ENCODE measurements at regions not wholly inside any gene's neighbourhood (a gene's known extent, or its start where the extent isn't known, plus 50 kb on each side); places are given as distances from the start of the nearest gene placed in this dataset.

DNA sequence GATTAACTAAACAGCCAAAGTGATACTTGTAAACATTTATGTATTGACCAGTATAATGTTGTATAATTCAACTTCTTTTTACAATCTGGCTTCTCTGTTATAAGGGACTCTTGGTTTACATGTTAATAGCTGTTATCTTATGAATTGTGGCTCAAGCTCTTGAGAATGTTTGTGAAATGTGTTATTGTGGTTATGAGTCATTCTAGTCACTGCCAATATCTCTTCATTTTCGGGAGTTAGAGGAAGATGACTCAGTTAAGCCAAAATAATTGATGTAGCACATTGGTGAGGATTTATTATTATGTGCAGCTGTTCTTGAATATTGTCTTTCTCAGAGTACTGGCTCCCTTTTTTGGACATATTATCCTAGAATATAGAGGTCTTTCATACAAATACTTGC lies 655.2 kb upstream of the RIOK2 start:
- no peak overlapping the region for H3K4me3 Mint-ChIP-seq (ENCODE audit: unreplicated experiment)
- DNase-seq (ENCODE audit: low read depth), result peak; percentile 98

DNA sequence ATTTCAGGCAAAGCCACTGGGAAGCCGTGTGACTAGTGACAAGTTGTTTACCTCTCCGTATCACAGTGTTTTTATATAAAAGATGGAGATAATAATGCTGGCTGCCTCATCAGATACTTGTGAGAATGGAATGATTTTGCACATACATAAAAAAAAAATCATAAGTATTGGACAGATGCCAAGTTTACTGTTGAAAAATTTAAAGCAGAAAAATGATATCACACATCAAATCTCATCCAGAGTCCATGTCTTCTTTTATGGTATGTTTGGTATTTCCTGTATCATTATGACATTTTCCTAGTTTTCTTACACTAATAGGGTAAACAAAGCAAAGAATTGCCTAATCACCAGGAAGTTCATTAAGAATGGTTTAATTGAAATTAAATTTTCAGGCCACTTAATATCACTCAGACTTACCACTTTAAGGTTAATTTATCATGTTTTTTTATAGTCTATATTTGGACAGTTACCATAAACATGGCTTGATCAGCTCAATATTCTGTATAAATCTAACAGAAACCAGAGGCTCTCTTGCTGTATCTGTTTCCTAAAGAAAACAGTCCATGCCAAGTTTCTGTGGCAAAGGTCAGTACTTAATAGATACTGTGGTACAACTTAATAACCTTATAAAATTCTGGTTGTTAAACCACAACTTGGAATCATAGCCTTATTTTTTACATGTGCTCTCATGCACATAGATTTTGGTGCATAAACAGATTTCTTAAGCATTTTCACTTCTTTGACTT lies 656.5 kb upstream of the RIOK2 start:
- DNase-seq (ENCODE audit: low read depth) (peak; percentile 8), FAIRE-seq (no peak)
- no peaks in the 10 kb centered on the region for H3K36me3 Mint-ChIP-seq (ENCODE audit: low read depth, unreplicated experiment)
- no peak overlapping the region for H3K27ac ChIP-seq (ENCODE audit: low read depth, low read length)
- H3K79me2 ChIP-seq (ENCODE audit: insufficient read depth, low read length), result no peaks in the 10 kb centered on the region
- peaks cover 3% of the 10 kb centered on the region for H3K9me3 Mint-ChIP-seq (ENCODE audit: unreplicated experiment)
- no peak overlapping the region for H3K4me3 ChIP-seq (ENCODE audit: insufficient read depth, low read depth, low read length)
- H3K9ac ChIP-seq (ENCODE audit: low read length), result no peak overlapping the region
- H3K36me3 ChIP-seq (ENCODE audit: insufficient read depth, low read length), result no peaks in the 10 kb centered on the region
- H3K27ac Mint-ChIP-seq (ENCODE audit: unreplicated experiment), result peak overlapping the region; percentile 16
- H4K20me1 ChIP-seq (ENCODE audit: insufficient read depth, low read length), result no peaks in the 10 kb centered on the region
- peaks cover 2% of the 10 kb centered on the region for H3K27me3 ChIP-seq (ENCODE audit: insufficient read depth, low read length)
- peak overlapping the region; percentile 17 for H3K4me2 ChIP-seq (ENCODE audit: low read length)
- H3K4me1 Mint-ChIP-seq (ENCODE audit: low read depth, unreplicated experiment), result peaks cover 22% of the 10 kb centered on the region
- TF ChIP-seq, protein P1, sequence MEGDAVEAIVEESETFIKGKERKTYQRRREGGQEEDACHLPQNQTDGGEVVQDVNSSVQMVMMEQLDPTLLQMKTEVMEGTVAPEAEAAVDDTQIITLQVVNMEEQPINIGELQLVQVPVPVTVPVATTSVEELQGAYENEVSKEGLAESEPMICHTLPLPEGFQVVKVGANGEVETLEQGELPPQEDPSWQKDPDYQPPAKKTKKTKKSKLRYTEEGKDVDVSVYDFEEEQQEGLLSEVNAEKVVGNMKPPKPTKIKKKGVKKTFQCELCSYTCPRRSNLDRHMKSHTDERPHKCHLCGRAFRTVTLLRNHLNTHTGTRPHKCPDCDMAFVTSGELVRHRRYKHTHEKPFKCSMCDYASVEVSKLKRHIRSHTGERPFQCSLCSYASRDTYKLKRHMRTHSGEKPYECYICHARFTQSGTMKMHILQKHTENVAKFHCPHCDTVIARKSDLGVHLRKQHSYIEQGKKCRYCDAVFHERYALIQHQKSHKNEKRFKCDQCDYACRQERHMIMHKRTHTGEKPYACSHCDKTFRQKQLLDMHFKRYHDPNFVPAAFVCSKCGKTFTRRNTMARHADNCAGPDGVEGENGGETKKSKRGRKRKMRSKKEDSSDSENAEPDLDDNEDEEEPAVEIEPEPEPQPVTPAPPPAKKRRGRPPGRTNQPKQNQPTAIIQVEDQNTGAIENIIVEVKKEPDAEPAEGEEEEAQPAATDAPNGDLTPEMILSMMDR (IDR thresholded peaks at IDR 0.05; ENCODE audit: insufficient read depth, low read depth, low read length), result no peak
- TF ChIP-seq EZH2 (IDR thresholded peaks at IDR 0.05; ENCODE audit: insufficient read depth, low read length), result no peak
- peaks cover 20% of the 10 kb centered on the region for H3K4me1 ChIP-seq (ENCODE audit: insufficient read depth, low read length)
- H3K9me3 ChIP-seq (ENCODE audit: insufficient read depth, low read depth, low read length), result no peaks in the 10 kb centered on the region
- H3K27me3 Mint-ChIP-seq (ENCODE audit: low read depth, unreplicated experiment), result no peaks in the 10 kb centered on the region
- H3K4me3 Mint-ChIP-seq (ENCODE audit: unreplicated experiment), result no peak overlapping the region
- H2AFZ ChIP-seq (ENCODE audit: low read depth, low read length), result no peak overlapping the region

More for the DNA sequence above, 655.2 kb upstream of the RIOK2 start:
- H3K27ac ChIP-seq (ENCODE audit: low read depth, low read length), result peak overlapping the region; percentile 31
- H4K20me1 ChIP-seq (ENCODE audit: insufficient read depth, low read length), result no peaks in the 10 kb centered on the region
- H3K27me3 ChIP-seq (ENCODE audit: insufficient read depth, low read length), result peaks cover 2% of the 10 kb centered on the region
- no peaks in the 10 kb centered on the region for H3K79me2 ChIP-seq (ENCODE audit: insufficient read depth, low read length)
- no peaks in the 10 kb centered on the region for H3K27me3 Mint-ChIP-seq (ENCODE audit: low read depth, unreplicated experiment)
- H3K36me3 ChIP-seq (ENCODE audit: insufficient read depth, low read length), result no peaks in the 10 kb centered on the region
- no peak overlapping the region for H2AFZ ChIP-seq (ENCODE audit: low read depth, low read length)
- peaks cover 3% of the 10 kb centered on the region for H3K9me3 Mint-ChIP-seq (ENCODE audit: unreplicated experiment)
- peaks cover 22% of the 10 kb centered on the region for H3K4me1 Mint-ChIP-seq (ENCODE audit: low read depth, unreplicated experiment)
- no peak overlapping the region for H3K4me3 ChIP-seq (ENCODE audit: insufficient read depth, low read depth, low read length)
- FAIRE-seq, result peak; percentile 99
- peak overlapping the region; percentile 56 for H3K4me2 ChIP-seq (ENCODE audit: low read length)
- H3K27ac Mint-ChIP-seq (ENCODE audit: unreplicated experiment), result peak overlapping the region; percentile 60
- no peaks in the 10 kb centered on the region for H3K9me3 ChIP-seq (ENCODE audit: insufficient read depth, low read depth, low read length)
- TF ChIP-seq, protein P1 (IDR thresholded peaks at IDR 0.05; ENCODE audit: insufficient read depth, low read depth, low read length), result no peak
- no peak for TF ChIP-seq EZH2 (IDR thresholded peaks at IDR 0.05; ENCODE audit: insufficient read depth, low read length)
- peaks cover 20% of the 10 kb centered on the region for H3K4me1 ChIP-seq (ENCODE audit: insufficient read depth, low read length)
- no peaks in the 10 kb centered on the region for H3K36me3 Mint-ChIP-seq (ENCODE audit: low read depth, unreplicated experiment)
- no peak overlapping the region for H3K9ac ChIP-seq (ENCODE audit: low read length)

DNA sequence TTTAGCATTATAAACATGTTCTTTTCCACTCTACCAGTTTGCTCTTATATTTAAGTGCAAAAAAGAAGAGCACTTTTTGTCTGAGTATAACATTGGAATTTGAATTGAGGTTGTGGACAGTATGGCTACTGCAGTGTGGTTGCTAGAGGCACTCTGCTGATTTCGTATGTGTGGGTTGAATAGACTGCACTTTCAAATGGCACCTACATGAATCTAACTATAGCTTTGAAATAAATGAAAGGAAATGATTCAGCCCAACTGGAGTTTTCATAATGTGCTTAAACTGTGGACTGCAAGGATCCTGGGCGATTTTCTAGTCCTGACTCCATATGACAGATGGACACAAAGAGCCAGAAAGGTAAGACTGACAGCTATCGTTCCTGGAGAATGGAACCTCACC lies 657.6 kb upstream of the RIOK2 start:
- Histone ChIP-seq H3K27ac (ENCODE audit: low read depth, low read length) (no peak overlapping the region), H3K4me3 (ENCODE audit: insufficient read depth, low read depth, low read length) (no peak overlapping the region)
- peak; percentile 17 for FAIRE-seq

More for the DNA sequence above, 657.6 kb upstream of the RIOK2 start:
- TF ChIP-seq EZH2 (IDR thresholded peaks at IDR 0.05; ENCODE audit: insufficient read depth, low read length), result no peak
- TF ChIP-seq, protein P1 (IDR thresholded peaks at IDR 0.05; ENCODE audit: insufficient read depth, low read depth, low read length), result no peak
- peak overlapping the region; percentile 30 for H3K27ac Mint-ChIP-seq (ENCODE audit: unreplicated experiment)
- no peaks in the 10 kb centered on the region for H3K27me3 Mint-ChIP-seq (ENCODE audit: low read depth, unreplicated experiment)
- H3K4me1 Mint-ChIP-seq (ENCODE audit: low read depth, unreplicated experiment), result peaks cover 22% of the 10 kb centered on the region
- Histone ChIP-seq H3K27me3 (ENCODE audit: insufficient read depth, low read length) (peaks cover 2% of the 10 kb centered on the region), H4K20me1 (ENCODE audit: insufficient read depth, low read length) (no peaks in the 10 kb centered on the region), H2AFZ (ENCODE audit: low read depth, low read length) (peak overlapping the region; percentile 37), H3K36me3 (ENCODE audit: insufficient read depth, low read length) (no peaks in the 10 kb centered on the region), H3K79me2 (ENCODE audit: insufficient read depth, low read length) (no peaks in the 10 kb centered on the region), H3K9ac (ENCODE audit: low read length) (no peak overlapping the region), H3K9me3 (ENCODE audit: insufficient read depth, low read depth, low read length) (no peaks in the 10 kb centered on the region), H3K4me1 (ENCODE audit: insufficient read depth, low read length) (peaks cover 20% of the 10 kb centered on the region), H3K4me2 (ENCODE audit: low read length) (no peak overlapping the region)
- H3K4me3 Mint-ChIP-seq (ENCODE audit: unreplicated experiment), result no peak overlapping the region
- DNase-seq (ENCODE audit: low read depth), result peak; percentile 49
- no peaks in the 10 kb centered on the region for H3K36me3 Mint-ChIP-seq (ENCODE audit: low read depth, unreplicated experiment)
- peaks cover 3% of the 10 kb centered on the region for H3K9me3 Mint-ChIP-seq (ENCODE audit: unreplicated experiment)
